Liver (tissue), 6 donors: ENCODE measurements at regions not wholly inside any gene's neighbourhood (a gene's known extent, or its start where the extent isn't known, plus 50 kb on each side); places are given as distances from the start of the nearest gene placed in this dataset.
"Not testable (repeated sequence)": the region's sequence is repeated elsewhere in the genome, so short reads cannot be mapped to it uniquely, and the experiment has no call there.

Experiments
- DNase-seq: peaks from one replicate; pipeline ENCODE4 v3.0.0-alpha.2; 2017; ENCODE audit warnings: low spot score
- H3K27ac ChIP-seq, 2 donors: one replicate each; pipeline ENCODE4 v1.7.0; 2013; ENCODE audit warnings: inconsistent platforms in 2 of 2, low read length in 2 of 2, control low read depth in 1 of 2, low read depth in 1 of 2, mild to moderate bottlenecking in 1 of 2
- H3K27me3 ChIP-seq, 4 donors: one replicate each; pipeline versions ENCODE4 v1.6.1 to v1.7.0; 2013; ENCODE audit warnings: low read length in 3 of 4, inconsistent platforms in 1 of 4, mild to moderate bottlenecking in 1 of 4, moderate library complexity in 1 of 4; ENCODE audit not compliant: control insufficient read depth in 4 of 4, insufficient read depth in 4 of 4
- H3K36me3 ChIP-seq, 4 donors: one replicate each; pipeline versions ENCODE4 v1.6.1 to v1.7.0; 2013; ENCODE audit warnings: low read length in 3 of 4, mild to moderate bottlenecking in 3 of 4, low read depth in 1 of 4, moderate library complexity in 1 of 4; ENCODE audit not compliant: control insufficient read depth in 4 of 4, insufficient read depth in 3 of 4
- H3K4me1 ChIP-seq, 4 donors: one replicate each; pipeline versions ENCODE4 v1.6.1 to v1.7.0; 2013; ENCODE audit warnings: low read length in 3 of 4, mild to moderate bottlenecking in 3 of 4, moderate library complexity in 1 of 4; ENCODE audit not compliant: control insufficient read depth in 4 of 4, insufficient read depth in 4 of 4
- H3K4me3 ChIP-seq, 3 donors: one replicate each; pipeline versions ENCODE4 v1.6.1 to v1.7.0; 2013; ENCODE audit warnings: low read length in 3 of 3, control low read depth in 1 of 3, low read depth in 1 of 3, mild to moderate bottlenecking in 1 of 3
- H3K9ac ChIP-seq, 2 donors: one replicate each; pipeline ENCODE4 v1.7.0; 2013; ENCODE audit warnings: low read length in 2 of 2, mild to moderate bottlenecking in 2 of 2, moderate library complexity in 2 of 2, control low read depth in 1 of 2, low read depth in 1 of 2
- H3K9me3 ChIP-seq, 4 donors: one replicate each; pipeline versions ENCODE4 v1.6.1 to v1.7.0; 2013; ENCODE audit warnings: low read length in 3 of 4; ENCODE audit not compliant: control insufficient read depth in 4 of 4
- FOXA2 ChIP-seq: IDR thresholded peaks from 2 replicates; pipeline ENCODE4 v1.6.1; 2016; ENCODE audit warnings: antibody characterized with exemption
- WGBS: extraction: QIAGEN DNeasy Blood & Tissue Kit; methylation state at CpG from one replicate; pipeline ENCODE4 v1.1.7; 2013; 5-methylcytosine and 5-hydroxymethylcytosine counted together
- TF ChIP-seq, protein P1 (sequence below): IDR thresholded peaks from 2 replicates; pipeline ENCODE4 v1.6.1; 2016; ENCODE audit warnings: antibody characterized with exemption
- donor health status: healthy.
- donor health status: healthy.
- donor health status: healthy.

DNA sequence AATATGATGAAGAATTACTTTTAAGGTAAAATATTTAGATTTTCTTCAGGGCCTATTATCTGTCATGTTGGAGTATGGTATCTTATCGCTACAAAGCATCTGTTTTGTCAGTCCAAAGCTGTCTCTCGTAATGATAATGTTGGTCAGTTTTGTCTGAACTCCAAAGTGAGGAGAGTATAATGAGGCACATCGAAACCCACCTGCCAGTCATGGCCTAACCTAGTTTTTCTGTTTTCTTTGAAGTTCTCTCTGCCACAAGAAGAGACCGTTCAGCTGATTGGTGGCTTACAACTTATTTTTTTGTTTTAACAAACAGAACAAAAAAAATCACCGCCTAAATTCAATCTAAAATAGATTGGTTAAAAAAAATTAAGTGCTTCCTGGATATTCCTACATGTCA, 1387.9 kb downstream of the RPIA start (continued):
- TF ChIP-seq FOXA2: no peak
- TF ChIP-seq, protein P1, sequence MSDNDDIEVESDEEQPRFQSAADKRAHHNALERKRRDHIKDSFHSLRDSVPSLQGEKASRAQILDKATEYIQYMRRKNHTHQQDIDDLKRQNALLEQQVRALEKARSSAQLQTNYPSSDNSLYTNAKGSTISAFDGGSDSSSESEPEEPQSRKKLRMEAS: no peak

DNA sequence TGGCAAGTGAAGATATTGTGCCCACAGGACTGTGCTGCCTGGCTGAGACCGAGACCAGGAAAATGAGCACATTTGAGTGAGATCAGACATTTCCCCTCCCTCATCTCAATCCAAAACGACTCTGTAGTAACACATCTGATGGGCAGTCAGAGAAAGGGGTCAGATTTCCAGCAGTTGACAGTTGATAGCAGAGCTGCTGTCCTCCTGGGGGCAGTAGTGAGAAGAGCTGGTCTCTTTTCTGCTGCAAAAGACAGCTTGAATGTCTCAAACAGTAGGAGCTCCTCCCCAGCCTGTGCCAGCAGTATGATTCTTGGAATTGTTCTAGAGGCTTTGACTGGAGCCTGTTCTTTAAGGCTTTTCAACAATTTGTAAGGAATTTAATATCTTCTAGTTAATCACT, 1396.3 kb downstream of the RPIA start:
- 6% methylated on average over 2 of the region's 2 CpGs for WGBS
- not testable (repeated sequence) for H3K9me3 ChIP-seq, H3K4me3 ChIP-seq, H3K4me1 ChIP-seq, H3K36me3 ChIP-seq, H3K27ac ChIP-seq, H3K27me3 ChIP-seq, DNase-seq, H3K9ac ChIP-seq

DNA sequence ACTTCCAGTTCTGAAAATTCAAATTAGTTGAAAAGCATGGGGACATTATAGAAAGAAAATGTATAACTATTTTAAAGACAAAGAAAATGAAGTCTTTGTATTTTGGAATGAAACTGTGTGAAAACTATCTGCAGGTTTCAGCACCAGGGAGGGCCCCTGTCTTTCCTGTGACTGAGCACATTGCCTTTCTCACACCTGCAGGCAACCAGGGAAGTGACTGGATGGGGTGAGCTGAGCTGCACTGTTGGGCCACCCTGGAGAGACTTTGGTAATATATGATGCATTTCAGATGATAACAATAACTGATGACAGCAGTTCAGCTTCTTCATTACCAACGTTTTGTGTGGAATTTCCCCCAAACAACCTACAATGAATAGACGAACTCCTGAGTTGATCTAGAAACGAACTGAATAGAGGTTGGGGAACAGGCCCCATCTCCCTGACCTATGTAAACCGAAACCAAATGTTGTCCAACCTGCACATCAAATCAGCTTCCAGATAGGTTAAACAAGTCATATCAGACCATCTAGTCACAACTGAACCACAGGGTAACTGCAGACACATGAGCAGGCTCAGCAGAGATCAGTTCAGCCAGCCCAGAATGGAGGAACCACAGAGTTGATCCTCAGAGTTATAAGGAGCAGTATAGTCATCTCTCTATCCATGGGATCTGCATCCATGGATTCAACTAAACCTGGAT, 1402.2 kb downstream of the RPIA start:
- H3K27ac ChIP-seq, H3K4me3 ChIP-seq, H3K36me3 ChIP-seq, DNase-seq, H3K9ac ChIP-seq, H3K27me3 ChIP-seq, H3K4me1 ChIP-seq, H3K9me3 ChIP-seq: not testable (repeated sequence)
- WGBS: 29% methylated on average over 3 of the region's 4 CpGs

DNA sequence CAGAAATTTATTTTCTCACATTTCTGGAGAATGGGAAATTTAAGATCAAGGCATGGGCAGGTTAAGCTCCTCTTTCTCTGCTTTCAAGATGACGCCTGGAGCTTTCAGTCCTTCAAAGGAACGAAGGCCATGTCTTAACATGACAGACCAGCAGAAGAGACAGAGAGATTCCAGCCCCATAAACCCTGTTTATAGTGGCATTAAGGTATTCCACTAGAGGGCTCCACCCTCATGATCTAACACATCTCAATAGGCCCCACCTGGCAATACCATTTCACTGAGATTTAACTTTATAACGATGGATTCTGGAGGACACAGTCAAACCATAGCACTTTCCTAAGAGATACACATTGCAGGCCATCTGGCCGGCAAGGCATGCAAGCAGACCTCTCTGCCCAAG, 1406.1 kb downstream of the RPIA start:
- H3K27me3 ChIP-seq, H3K36me3 ChIP-seq, DNase-seq, H3K27ac ChIP-seq, H3K4me1 ChIP-seq, H3K4me3 ChIP-seq, H3K9me3 ChIP-seq, H3K9ac ChIP-seq: not testable (repeated sequence)
- WGBS: 48% methylated on average over 4 of the region's 4 CpGs

DNA sequence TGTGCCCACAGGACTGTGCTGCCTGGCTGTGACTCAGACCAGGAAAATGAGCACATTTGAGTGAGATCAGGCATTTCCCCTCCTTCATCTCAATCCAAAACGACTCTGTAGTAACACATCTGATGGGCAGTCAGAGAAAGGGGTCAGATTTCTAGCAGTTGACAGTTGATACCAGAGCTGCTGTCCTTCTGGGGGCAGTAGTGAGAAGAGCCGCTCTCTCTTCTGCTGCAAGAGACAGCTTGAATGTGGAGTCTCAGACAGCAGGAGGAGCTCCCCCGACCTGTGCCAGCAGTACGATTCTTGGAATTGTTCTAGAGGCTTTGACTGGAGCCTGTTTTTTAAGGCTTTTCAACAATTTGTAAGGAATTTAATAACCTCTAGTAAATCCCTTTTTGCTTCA, 1413.7 kb downstream of the RPIA start:
- not testable (repeated sequence) for H3K9ac ChIP-seq, H3K36me3 ChIP-seq, DNase-seq, H3K4me1 ChIP-seq, H3K27ac ChIP-seq, H3K9me3 ChIP-seq, H3K4me3 ChIP-seq, H3K27me3 ChIP-seq
- WGBS: 13% methylated on average over 4 of the region's 4 CpGs

DNA sequence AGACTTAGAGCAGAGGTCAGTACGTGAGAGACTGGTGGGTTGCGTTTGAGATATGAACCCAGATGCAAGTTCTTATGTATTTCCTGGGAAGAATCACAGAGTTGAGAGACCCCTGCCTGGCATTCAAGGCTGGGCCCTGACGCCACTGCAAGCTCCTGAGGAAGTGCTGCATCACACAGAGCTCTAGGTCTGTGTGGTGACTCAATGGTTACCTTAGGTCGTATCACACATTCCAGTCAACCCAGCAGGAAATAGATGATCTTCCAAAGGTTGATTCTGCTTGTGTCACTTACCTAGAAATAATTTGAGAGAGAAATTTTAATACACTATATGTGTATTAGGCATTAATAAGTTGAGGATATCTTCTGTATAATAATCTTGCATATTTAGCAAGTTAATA, 1431.9 kb downstream of the RPIA start:
- H3K4me3 ChIP-seq, H3K27ac ChIP-seq, H3K27me3 ChIP-seq, H3K4me1 ChIP-seq, DNase-seq, H3K36me3 ChIP-seq, H3K9ac ChIP-seq, H3K9me3 ChIP-seq: not testable (repeated sequence)
- 47% methylated on average over 4 of the region's 4 CpGs for WGBS

DNA sequence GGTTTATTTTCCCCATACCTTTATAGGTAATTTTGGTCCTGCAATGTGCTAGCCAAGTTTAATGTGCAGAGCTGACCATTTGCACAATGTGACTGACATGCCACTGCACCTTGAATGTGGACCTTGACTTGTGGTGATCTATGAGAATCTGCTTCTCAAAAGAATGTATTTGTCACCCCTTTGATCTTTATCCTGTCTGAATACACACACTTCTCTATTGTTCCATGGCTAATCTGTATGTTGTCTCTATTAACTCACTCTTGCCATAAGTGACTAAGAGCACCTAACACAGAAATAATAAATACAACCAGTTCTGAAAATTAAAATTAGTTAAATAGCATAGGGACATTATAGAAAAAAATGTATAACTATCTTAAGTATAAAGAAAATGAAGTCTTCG, 1447.6 kb downstream of the RPIA start:
- not testable (repeated sequence) for H3K4me3 ChIP-seq, H3K9ac ChIP-seq, H3K36me3 ChIP-seq, H3K9me3 ChIP-seq, H3K27ac ChIP-seq, H3K27me3 ChIP-seq, DNase-seq, H3K4me1 ChIP-seq
- 85% methylated on average over 1 of the region's 1 CpG for WGBS

DNA sequence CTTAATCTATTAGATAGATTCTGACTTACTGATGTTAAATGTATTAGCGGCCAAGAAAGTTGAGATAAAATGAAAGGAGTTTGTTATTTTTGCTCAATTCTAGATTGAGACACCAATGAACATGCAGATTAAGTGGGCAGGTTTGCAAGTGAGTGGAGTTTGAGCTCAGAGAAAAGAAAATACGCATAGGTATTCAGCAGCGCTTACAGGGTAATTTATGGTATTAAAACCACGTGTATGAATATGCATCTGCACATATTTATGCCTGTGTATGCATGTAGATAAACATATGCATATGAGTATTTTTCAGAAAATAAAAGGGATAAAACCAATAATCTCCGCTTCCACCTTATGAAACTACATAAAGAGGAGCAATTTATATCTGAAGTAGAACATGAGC, 1450.1 kb downstream of the RPIA start:
- not testable (repeated sequence) for H3K9ac ChIP-seq, H3K36me3 ChIP-seq, H3K4me1 ChIP-seq, DNase-seq, H3K9me3 ChIP-seq, H3K27me3 ChIP-seq, H3K4me3 ChIP-seq, H3K27ac ChIP-seq
- 58% methylated on average over 5 of the region's 5 CpGs for WGBS
